HEK293 (cell line): ENCODE measurements at regions not wholly inside any gene's neighbourhood (a gene's known extent, or its start where the extent isn't known, plus 50 kb on each side); places are given as distances from the start of the nearest gene placed in this dataset.
"Not testable (repeated sequence)": the region's sequence is repeated elsewhere in the genome, so short reads cannot be mapped to it uniquely, and the experiment has no call there.

Experiments used
- CTCF ChIA-PET: fragments of 350-600 bp; formaldehyde crosslinking; extraction: SDS; loops from one replicate; lab custom pipeline; 2021; ENCODE audit warnings: antibody characterized with exemption; lab: Yijun Ruan, JAX
- POLR2A ChIA-PET: fragments of 300-600 bp; formaldehyde crosslinking; extraction: SDS; loops from one replicate; lab custom pipeline; 2020; ENCODE audit warnings: antibody characterized with exemption, inconsistent platforms; lab: Yijun Ruan, JAX
- H3K27ac ChIP-seq: fragments of 200-500 bp; sonication (Bioruptor generic); 2 replicates; pipeline ENCODE4 v1.5.1; 2014; ENCODE audit warnings: low read depth, low read length, control low read depth, inconsistent platforms; ENCODE audit errors: extremely low read depth
- H3K36me3 ChIP-seq, 2 experiments: fragments of 200-500 bp in 1 of 2; sonication (Bioruptor generic) in 1 of 2; 1 replicate in 1 of 2; 2 replicates in 1 of 2; pipeline ENCODE4 v1.5.1; 2014 to 2017; ENCODE audit warnings: inconsistent platforms in 2 of 2, low read length in 2 of 2; ENCODE audit not compliant: control insufficient read depth in 2 of 2, insufficient read depth in 1 of 2
- H3K4me1 ChIP-seq: fragments of 200-500 bp; sonication (Bioruptor generic); 2 replicates; pipeline ENCODE4 v1.5.1; 2014; ENCODE audit warnings: mild to moderate bottlenecking, low read length, inconsistent platforms; ENCODE audit not compliant: control insufficient read depth, insufficient read depth
- H3K4me3 ChIP-seq: 2 replicates; pipeline ENCODE4 v1.5.1; 2011; ENCODE audit warnings: low read depth, mild to moderate bottlenecking, control low read depth, low read length, moderate library complexity
- H3K9me3 ChIP-seq: fragments of 200-500 bp; sonication (Bioruptor generic); 2 replicates; pipeline ENCODE4 v1.5.1; 2014; ENCODE audit warnings: low read depth, low read length, inconsistent platforms; ENCODE audit not compliant: control insufficient read depth, insufficient read depth
- ATF2 ChIP-seq: fragments of 450-650 bp; formaldehyde crosslinking; IDR thresholded peaks from 2 replicates; pipeline ENCODE4 v1.5.1; 2016; ENCODE audit warnings: missing biosample characterization, missing genetic modification characterization, low read depth
- CTCF ChIP-seq: fragments of 450-650 bp; formaldehyde crosslinking; IDR thresholded peaks from 2 replicates; pipeline ENCODE4 v1.5.1; 2016; ENCODE audit warnings: missing biosample characterization, missing genetic modification characterization
- ZBTB17 ChIP-seq: fragments of 450-650 bp; formaldehyde crosslinking; IDR thresholded peaks from 2 replicates; pipeline ENCODE4 v1.5.1; 2016; ENCODE audit warnings: missing biosample characterization, missing genetic modification characterization
- ZNF366 ChIP-seq: fragments of 450-650 bp; formaldehyde crosslinking; conservative IDR thresholded peaks from 2 replicates; pipeline ENCODE4 v1.5.1; 2016; ENCODE audit warnings: missing biosample characterization, missing genetic modification characterization
- ZNF518A ChIP-seq: fragments of 450-650 bp; formaldehyde crosslinking; conservative IDR thresholded peaks from 2 replicates; pipeline ENCODE4 v1.5.1; 2016; ENCODE audit warnings: low read depth, missing biosample characterization, missing genetic modification characterization
- ZNF692 ChIP-seq: fragments of 450-650 bp; formaldehyde crosslinking; IDR thresholded peaks from 2 replicates; pipeline ENCODE4 v1.5.1; 2016; ENCODE audit warnings: missing biosample characterization, missing genetic modification characterization
- ZSCAN16 ChIP-seq: fragments of 450-650 bp; formaldehyde crosslinking; IDR thresholded peaks from 2 replicates; pipeline ENCODE4 v1.5.1; 2016; ENCODE audit warnings: missing biosample characterization, missing genetic modification characterization

GRCh38 chrX:1118572-1119199 is 93.8 kb downstream of the CRLF2 start:
- POLR2A ChIA-PET = no interaction called here
- CTCF ChIA-PET = no interaction called here
- TF ChIP-seq ZBTB17 (no peak), ZNF366 (tag by site-specific recombination) (peak; percentile 83)
- no peaks in the 10 kb centered on the region for H3K4me1 ChIP-seq
- H3K9me3 ChIP-seq = no peaks in the 10 kb centered on the region
- no peak overlapping the region for H3K4me3 ChIP-seq
- no peaks in the 10 kb centered on the region for H3K36me3 ChIP-seq
- no peak overlapping the region for H3K27ac ChIP-seq

GRCh38 chrX:1115411-1115810 is 97.0 kb downstream of the CRLF2 start:
- POLR2A ChIA-PET, H3K36me3 ChIP-seq, H3K27ac ChIP-seq, CTCF ChIA-PET, H3K4me3 ChIP-seq, H3K9me3 ChIP-seq, H3K4me1 ChIP-seq: not testable (repeated sequence)

DNA sequence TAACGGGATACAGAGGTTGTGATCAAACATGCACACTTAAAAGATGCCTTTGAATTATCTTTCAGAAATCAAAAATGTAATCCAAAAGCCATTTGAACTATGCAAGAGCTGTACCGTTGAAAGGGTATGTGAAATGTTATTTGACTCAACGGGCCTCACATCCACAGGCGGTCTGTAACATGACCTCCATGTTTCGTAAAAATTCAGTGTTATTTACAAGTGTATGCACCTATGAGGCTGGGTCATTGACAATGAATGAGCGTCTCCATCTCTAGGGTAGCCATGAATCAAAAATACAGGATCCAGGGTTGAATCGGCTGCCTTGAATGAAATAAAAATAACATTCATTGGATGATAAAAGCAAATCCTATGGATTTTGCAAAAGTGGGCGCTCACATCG is 100.1 kb downstream of the CRLF2 start:
- no peaks in the 10 kb centered on the region for H3K4me1 ChIP-seq
- no peak for TF ChIP-seq ZNF518A (tag by site-specific recombination)
- TF ChIP-seq ZSCAN16 (tag by site-specific recombination) = no peak
- no peak for TF ChIP-seq ATF2 (tag by site-specific recombination)
- no peak overlapping the region for H3K4me3 ChIP-seq
- no peaks in the 10 kb centered on the region for H3K9me3 ChIP-seq
- ChIA-PET CTCF (no interaction called here), POLR2A (no interaction called here)
- H3K27ac ChIP-seq = no peak overlapping the region
- no peaks in the 10 kb centered on the region for H3K36me3 ChIP-seq

GRCh38 chrX:1111601-1112300 is 100.7 kb downstream of the CRLF2 start:
- no peak for TF ChIP-seq CTCF (tag by site-specific recombination)
- no peak for TF ChIP-seq ZNF692 (tag by site-specific recombination)
- ChIA-PET CTCF (no interaction called here), POLR2A (no interaction called here)
- H3K36me3 ChIP-seq = no peaks in the 10 kb centered on the region
- no peak overlapping the region for H3K4me3 ChIP-seq
- no peak overlapping the region for H3K27ac ChIP-seq
- no peaks in the 10 kb centered on the region for H3K4me1 ChIP-seq
- no peaks in the 10 kb centered on the region for H3K9me3 ChIP-seq
